GM21723 (cell line): ENCODE measurements at regions not wholly inside any gene's neighbourhood (a gene's known extent, or its start where the extent isn't known, plus 50 kb on each side); places are given as distances from the start of the nearest gene placed in this dataset.
A peak's percentile ranks its signal among the peaks of the same experiment; 100 is the strongest.
"Not testable (repeated sequence)": the region's sequence is repeated elsewhere in the genome, so short reads cannot be mapped to it uniquely, and the experiment has no call there.

Experiments used
- ATAC-seq: cut with Tn5 transposase; IDR thresholded peaks from one replicate; pipeline ENCODE4 v1.9.1; 2021; ENCODE audit warnings: mild to moderate bottlenecking, moderate library complexity; ENCODE audit not compliant: unreplicated experiment

DNA sequence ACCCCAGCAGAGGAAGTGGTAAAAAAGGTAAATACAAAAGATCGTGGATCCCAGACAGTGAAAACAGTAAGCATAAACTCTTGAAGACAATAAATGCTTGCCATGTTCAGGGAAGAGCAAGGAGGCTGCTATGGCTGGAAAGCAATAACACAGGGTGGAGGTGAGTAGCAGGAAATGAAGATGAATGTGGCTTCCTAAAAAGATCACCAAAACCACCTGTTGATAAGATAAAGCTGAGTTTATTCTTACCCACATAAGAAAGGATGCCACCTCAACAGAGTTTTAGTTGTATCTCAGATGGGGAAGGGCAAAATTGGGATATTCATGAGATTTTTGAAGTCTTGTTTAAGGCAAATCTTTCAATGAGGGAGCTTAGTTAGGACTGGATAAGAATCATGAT lies 273.3 kb downstream of the MSX2 start:
- no peak for ATAC-seq

DNA sequence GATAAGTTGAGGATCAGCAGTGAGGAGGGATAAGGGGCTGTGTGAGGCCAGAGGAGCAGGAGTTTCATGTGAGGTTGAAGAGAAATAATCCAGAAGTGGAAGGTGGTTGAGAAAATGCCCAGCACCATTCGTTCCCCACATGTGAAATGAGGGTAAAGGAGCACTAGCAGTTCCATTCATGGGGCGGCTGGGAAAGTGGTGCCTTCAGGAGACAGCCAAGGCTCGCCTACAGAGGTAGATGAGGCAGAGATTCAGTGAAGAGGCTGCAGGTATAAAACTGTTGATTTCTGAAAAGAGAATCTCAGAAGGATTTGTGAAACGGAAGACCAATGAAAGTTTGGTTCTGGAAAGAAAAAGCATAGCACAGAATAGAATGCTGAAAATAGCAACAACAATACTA lies 272.6 kb downstream of the MSX2 start:
- ATAC-seq, result no peak

DNA sequence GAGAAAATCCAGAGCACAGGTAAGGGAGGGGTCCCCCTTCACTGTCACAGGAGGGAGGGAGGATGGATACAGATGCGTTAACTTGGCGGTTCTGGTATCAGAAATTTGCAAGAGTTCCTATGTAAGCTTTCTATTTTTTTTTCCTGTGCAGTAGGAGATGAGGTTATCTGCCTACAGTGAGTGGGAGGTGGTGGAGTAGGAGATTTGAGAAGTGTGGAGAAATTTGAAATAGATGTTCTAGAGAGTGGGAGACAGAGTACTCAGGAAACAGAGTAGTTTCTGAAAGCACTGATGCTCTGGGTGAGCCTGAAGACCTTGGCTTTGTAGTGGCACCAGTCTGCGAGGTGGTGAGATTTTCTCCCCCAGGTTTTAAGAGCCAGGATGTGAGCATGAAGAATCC lies 271.4 kb downstream of the MSX2 start:
- ATAC-seq, result no peak

DNA sequence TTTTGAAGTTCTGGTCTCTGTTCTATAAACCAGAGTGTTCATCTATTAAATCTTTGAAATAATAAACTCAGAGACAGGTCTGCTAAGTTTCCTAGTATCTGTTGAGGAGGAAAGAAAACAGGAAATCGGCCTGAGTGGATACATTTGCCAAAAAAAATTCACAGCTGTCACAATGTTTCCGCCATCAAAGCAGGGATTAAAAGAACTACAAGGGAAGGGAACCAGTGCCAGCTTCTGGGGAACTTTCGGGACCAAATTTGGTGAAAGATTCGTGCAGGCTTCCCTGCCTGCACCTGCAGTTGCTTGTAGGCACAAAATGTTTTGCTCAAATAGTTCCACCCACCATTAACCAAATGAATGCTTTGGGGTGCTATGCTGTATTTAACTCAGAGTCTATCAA lies 267.5 kb downstream of the MSX2 start:
- ATAC-seq, result no peak

DNA sequence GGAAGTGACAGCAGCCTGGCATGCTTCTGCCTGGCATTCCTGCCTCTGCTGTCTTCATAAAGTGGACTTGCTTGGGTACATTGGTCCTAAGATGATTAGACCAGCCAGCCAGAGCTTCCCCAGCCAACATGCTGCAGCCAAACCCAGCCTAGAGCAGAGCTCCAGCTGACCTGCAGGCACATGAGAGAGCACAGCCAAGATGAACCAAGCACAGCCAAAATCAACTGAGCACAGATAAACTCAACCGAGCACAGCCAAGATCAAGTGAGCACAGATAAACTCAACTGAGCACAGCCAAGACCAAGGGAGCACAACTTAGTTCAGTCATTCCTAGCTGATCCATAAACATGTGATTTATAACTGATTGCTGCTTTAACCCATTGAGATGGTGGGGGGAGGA lies 266.5 kb downstream of the MSX2 start:
- no peak for ATAC-seq

DNA sequence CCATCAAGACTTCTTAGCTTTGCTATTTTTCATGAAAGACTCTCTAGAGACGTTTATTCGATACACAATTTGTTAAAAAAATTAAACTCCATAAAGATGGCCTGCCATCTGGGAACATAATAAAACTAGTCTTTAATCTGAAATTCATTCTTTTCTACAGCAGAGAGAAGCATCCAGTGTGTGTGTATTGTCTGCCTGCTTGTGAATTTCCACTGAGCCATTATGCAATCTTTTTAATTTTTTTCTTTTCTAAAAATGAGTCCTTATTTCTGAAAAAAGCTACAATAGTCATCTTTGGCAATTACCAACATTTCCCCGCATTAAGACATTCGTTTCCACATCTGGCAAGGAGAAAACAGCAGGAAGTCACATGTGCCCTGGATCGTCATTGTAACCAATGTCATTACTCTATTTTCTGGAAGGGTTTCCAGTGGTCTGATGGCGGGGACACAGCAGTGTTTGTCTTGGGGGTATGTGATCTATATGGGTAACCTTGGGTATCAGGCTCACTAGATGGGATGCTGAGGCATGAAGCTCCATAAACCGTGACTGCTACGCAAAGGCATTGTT lies 263.1 kb downstream of the MSX2 start:
- ATAC-seq, result no peak

DNA sequence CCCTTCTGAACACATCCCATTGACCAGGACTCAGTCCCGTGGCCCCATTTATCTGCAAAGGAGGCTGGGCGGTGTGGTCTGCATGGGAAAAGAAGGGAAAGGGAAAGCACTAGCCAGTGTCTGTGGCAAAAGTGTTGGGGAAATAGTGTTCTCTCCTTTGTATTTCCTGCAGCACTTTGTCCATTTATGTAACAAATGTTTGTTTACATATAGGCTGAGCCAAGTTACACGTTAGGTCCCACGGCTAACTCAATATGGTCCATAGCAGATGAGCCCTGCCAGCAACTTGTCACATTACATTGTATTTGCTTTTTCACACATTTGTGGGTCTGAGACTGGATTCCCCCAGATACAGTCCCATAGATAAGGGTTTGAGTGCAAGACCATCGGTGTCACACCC lies 260.5 kb downstream of the MSX2 start:
- no peak for ATAC-seq

DNA sequence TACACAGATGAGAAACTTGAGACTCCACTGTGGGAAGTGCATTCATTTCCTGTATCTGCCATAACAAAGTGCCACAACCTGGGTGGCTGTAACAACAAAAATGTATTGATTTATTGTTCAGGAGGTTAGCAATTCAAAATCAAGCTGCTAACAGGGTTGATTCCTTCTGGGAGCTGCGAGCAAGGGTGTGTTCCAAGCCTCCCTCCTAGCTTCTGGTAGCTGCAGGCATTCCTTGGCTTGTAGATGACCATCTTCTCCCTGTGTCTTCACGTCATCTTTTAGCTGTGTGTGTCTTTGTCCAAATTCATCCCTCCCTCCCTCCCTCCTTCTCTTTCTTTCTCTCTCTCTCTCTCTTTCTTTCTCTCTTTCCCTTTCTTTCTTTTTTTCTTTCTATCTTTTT lies 258.1 kb downstream of the MSX2 start:
- no peak for ATAC-seq

DNA sequence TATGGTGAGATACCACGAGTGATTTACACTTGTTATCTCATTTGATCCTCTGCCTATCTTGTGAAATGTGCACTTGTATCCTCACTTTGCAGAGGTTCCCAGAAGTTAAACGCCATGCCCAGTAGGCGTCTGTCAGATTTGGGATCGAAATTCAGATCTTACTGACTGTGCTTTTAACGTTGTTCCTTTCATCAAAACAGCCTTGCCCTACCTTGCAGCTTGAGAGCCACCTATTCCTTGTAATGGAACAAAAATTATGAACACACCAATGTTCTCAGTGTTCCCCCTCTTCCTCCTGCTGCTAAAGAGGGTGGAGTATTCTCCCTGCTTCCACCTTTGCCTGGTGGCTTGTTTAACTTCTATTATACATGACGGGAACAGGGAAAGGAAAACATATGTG lies 257.0 kb downstream of the MSX2 start:
- no peak for ATAC-seq

DNA sequence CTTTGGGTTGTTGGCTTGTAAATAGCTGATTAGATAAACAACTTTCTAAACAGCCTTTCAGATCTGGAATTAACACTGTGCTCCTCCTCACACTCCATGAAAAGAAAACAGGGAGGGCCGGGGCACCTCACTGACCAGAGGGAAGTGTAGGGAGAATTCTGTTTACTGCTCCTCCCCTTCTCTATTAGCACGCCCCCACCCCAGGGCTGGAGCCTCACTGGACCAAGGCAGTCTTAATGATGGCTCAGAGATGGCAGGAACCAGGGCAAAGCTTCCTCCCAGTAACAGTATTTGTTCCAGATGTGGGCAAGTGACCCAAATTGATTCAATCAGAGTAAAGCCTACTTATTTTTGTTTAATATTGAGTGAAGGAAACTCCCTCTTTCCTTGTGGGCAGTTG lies 256.6 kb downstream of the MSX2 start:
- no peak for ATAC-seq

DNA sequence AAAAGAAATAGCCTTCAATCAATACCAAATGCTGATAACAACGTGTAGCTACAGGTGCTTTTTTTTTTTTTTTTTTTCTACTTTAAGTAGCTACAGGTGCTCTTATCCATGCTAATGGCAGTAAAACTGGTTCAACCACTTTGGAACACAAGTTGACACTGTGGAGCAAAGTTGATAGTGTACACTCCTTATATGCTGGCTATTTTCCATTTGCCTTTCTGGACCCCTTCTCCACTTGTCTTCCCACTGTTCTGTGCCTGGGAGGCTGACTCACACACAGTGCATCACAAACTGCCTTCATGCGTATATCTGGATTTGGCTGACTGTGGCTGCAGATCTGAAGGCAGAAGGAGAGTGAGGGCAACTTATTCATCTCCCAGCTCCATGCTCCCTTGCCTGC lies 247.9 kb downstream of the MSX2 start:
- no peak for ATAC-seq

DNA sequence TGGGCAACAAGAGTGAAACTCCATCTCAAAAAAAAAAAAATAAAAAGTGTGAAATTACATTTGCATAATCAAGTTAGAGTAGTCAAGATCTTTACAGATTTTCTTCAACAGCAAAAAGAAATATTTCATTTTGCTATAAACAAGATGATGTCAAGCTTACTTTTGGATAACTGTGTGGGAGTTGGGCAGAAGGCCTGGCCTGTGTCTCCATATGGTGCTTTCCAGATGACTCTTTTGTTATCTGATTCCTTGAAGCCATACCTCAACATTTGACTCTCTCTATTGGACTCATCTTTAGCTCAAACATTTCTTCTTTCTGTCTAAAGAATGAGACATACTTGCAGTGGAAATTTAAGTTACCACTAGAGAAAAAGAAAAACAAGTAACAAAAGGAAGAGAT lies 246.8 kb downstream of the MSX2 start:
- ATAC-seq, result no peak

DNA sequence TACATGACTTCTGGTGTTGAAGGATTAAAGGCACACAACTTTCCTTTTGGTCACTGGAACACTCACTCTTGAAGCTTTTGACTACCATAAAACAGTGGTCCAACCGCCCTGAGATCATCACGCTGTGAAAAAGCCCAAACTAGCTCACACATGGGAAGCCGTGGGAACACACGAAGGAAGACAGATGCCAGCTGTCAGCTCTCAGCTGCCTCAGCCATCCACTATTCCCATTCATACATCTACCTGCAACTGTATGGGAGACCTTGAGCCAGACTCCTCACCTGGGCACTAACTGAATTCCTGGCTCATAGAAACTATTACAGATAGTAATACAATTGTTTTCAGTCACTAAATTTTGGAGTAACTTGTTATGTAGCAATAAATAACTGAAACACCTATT lies 246.1 kb downstream of the MSX2 start:
- no peak for ATAC-seq

DNA sequence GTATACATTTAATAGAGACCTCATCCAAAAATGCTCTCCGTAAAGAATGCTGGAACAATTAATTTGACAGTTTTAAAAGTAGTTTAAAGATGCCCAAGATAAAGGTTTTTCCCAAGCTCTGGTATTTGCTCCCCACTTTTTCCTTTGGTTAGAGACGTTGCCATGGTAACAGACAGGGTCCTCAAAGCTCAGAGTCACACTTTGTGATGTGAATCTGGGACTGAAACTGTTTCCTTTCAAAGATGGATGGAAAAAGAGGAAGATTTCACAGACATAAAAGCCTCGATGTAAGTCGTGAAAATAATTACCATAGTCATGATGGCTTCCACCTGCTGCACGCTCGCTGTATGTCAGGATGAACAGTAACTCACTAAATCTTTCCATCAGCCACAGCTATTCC lies 229.5 kb downstream of the MSX2 start:
- no peak for ATAC-seq

DNA sequence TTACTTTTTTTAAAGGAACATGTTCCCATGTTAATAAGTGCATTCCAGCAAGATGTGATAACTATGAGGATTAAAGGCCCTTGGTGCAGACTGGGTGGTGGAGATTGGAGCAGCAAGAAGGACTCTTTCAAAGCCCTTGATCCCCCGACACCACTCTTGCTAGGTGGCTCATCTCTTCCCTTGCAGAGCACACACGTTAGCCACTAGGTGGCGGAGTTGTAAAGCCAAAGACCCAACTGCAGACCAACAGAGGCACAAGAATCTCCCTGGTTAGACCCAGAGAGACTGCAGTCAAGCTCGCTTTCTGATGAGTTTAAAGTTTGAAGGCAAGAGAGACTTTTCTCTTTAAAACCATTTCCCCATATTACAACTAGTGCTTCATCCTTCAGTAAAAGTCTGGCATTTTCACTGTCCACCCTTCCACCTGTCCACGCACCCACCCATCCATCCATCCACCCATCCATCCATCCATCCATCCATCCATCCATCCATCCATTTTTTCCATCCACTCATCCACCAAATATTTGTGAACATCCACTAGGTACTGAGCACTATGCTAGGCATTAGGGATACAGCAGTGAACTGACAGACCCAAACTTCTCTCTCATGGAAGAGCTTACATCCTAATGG lies 226.9 kb downstream of the MSX2 start:
- peak; percentile 78 for ATAC-seq

DNA sequence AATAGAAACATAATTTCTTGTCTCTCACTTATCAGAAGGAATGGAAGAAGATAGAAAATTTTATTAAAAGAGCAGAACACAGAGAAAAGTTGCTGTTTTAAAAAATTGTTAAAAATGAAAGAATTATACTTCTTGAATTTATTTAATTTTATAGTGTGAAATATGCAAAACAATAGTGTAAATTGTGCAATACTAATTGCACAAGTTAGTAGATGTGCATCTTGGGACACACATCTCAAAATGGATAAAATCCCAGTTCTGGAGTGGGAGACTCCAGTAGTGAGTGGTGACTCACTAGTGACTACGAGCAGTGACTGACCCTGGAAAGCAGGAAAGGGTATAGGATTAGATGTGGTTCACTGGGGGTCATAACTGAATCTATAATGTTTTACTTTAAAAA lies 223.2 kb downstream of the MSX2 start:
- ATAC-seq, result no peak

DNA sequence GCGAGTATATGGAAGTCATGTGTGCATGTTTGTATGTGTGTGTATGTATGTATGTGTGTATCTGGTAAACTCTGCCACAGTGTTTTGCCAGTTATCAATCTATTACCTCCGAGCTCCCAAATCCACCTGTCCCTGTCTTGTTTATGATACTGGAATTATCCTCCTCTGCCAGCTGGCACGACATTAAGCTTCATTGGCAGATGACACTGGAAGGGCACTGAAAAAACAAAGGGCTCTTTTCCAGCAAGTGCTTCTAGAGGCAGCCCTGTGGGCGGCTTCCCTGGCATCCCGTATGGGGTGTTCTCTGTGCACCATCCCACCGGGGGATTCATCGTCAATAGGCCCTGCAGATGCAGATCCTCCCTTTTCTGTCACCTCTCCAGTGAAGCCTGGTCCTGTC lies 221.5 kb downstream of the MSX2 start:
- no peak for ATAC-seq

DNA sequence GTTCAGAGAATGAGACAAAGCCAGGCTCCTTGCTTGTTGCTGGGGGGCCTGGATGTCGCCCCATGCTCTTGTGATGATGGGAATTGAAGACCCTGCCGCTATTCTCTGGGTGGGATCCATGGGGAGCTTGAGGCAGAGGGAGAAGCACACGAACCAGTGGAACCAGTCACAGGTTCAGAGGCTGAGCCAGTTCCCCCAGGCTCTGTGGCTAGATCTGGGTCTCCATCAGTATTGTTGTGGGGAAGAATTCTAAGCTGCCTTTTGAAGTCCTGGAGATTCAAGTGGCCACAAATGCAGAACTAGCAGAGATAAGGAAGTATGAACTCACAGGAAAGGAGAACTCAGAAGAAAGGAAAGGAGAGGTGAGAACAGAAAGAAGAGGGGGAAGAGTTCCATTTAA lies 219.4 kb downstream of the MSX2 start:
- no peak for ATAC-seq

DNA sequence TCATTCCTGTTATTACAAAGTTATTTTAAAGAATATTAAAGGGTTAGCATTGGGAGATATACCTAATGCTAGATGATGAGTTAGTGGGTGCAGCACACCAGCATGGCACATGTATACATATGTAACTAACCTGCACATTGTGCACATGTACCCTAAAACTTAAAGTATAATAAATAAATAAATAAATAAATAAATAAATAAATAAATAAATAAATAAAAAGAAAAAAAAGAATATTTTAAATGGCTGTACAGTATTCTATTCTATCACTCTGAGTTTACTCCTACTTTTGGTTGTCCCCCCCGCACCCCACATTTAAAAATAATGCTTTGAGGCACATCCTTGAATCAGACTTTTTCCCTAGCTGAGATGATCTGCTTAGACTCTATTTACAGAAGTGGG lies 218.6 kb downstream of the MSX2 start:
- ATAC-seq, result not testable (repeated sequence)

DNA sequence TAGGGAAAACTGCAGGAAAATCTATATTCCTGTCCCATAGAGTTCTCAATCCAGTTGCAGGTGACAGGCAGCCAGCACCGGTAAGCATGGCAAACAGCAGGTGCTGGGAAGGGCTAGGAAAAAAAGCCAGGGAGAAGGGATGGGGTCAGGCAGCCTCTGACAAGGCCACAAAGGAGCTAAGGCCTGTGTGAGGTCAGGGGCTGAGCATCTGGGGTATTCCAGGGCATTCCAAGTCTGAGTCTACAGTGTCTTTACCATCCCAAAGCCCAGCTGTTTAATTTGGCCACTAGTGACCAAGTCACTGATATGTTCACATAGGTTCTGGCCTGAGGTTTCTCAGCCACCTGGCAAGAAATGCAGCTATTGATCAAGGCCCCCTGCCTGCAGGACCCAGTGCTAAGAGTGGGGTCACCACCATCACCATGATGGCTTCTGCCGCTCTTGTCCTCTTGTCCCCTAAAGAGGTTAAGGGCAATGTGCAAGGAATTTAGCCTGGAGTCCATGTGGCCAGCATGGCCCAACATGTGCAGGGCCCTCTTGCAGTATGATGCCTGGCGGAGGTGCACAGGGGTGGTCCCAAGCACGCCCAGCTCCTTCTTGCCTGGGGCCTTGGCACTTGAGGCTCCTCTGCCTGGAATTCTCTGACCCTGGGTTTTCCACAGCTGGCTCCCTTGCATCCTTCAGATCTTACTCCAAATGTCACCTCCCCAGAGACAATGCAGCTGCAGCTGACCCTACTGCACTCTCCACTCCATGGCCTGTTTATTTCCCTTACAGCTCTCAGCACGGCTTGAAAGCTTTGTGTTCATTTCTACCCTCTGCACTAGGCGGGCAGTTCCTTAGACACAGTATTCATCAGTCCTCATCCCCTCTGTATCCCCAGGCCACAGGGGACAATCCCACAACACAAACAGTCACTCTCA lies 213.1 kb downstream of the MSX2 start:
- ATAC-seq, result no peak

DNA sequence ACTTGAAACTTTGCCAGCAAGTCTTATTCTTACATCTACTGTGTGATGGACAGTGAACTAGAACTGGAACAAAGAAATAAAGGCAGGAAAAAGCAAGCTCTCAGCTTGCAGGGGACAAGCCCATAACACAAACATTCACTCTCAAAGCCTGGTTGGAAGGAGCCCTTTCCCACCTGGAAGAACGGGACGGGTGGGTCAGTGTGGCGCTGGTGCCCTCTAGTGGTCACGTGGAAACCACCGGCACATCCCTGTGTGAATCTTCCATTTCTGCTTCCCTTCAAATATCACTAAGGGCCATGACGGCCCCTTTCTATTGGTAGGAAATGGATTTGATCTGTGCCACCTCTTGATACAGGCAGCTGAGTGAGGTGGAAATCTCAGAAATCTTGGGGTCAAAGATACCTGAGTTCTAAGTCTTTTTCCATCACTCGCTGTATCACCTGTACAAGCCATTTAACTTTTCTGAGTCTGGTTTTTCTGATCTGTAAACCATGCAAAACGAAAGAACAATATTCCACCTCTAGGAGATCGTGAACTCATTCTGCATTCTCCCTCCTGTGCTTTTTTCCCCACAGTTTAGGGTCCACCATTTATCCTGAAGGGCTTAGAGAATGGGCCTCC lies 211.6 kb downstream of the MSX2 start:
- no peak for ATAC-seq

DNA sequence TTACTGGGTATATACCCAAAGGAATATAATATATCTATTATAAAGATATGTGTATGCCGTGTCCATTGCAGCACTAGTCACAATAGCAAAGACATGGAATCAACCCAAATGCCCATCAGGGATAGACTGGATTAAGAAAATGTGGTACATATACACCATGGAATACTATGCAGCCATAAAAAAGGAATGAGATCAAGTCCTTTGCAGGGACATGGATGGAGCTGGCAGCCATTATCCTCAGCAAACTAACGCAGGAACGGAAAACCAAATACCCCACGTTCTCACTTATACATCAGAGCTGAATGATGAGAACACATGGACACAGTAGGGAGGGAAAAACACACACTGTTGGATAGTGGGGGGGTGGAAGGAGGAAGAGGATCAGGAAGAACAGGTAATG lies 206.7 kb downstream of the MSX2 start:
- not testable (repeated sequence) for ATAC-seq
